ENCODE measurements at regions not wholly inside any gene's neighbourhood (a gene's known extent, or its start where the extent isn't known, plus 50 kb on each side); places are given as distances from the start of the nearest gene placed in this dataset.

DNA sequence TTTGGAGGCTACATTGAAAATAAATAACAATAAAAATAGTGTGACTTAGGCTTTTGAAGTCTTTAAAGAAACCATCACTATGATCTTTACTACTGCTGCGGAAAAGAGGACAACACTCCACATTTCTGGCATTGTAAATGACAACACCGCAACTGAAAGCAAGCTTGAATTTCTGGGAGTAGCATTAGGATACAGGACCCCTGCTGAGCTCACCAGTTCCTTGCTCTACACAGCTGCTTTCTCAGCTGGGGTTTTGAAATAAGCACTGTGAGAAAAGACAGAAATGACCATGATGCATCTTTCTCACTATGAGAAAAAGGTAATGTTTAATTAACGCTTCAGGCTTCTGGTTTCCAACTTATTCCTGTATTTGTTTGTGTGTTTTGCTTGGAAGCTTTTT is 168.0 kb downstream of the TAF11L14 start:
- TF ChIP-seq EZH2 (IDR thresholded peaks at IDR 0.05; ENCODE audit: low read depth, unreplicated experiment) (no peak), POLR2AphosphoS5 (IDR thresholded peaks at IDR 0.05; ENCODE audit: low read depth) (no peak)
- TF ChIP-seq, protein P1, sequence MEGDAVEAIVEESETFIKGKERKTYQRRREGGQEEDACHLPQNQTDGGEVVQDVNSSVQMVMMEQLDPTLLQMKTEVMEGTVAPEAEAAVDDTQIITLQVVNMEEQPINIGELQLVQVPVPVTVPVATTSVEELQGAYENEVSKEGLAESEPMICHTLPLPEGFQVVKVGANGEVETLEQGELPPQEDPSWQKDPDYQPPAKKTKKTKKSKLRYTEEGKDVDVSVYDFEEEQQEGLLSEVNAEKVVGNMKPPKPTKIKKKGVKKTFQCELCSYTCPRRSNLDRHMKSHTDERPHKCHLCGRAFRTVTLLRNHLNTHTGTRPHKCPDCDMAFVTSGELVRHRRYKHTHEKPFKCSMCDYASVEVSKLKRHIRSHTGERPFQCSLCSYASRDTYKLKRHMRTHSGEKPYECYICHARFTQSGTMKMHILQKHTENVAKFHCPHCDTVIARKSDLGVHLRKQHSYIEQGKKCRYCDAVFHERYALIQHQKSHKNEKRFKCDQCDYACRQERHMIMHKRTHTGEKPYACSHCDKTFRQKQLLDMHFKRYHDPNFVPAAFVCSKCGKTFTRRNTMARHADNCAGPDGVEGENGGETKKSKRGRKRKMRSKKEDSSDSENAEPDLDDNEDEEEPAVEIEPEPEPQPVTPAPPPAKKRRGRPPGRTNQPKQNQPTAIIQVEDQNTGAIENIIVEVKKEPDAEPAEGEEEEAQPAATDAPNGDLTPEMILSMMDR (conservative IDR thresholded peaks at IDR 0.05; ENCODE audit: low read depth in 2 of 2), result no peak
